Type B pancreatic cell (in vitro differentiated cells): ENCODE measurements at regions not wholly inside any gene's neighbourhood (a gene's known extent, or its start where the extent isn't known, plus 50 kb on each side); places are given as distances from the start of the nearest gene placed in this dataset.

ENCODE experiments used
- DNase-seq: peaks from one replicate; pipeline ENCODE4 v3.0.0; 2021; ENCODE audit warnings: mixed read lengths; ENCODE audit not compliant: unreplicated experiment; ENCODE audit errors: extremely low spot score
- H3K27ac Mint-ChIP-seq: 2 replicates; pipeline ENCODE4 v1.8.0; 2021; ENCODE audit warnings: mild to moderate bottlenecking, mixed read lengths
- H3K27me3 Mint-ChIP-seq: 2 replicates; pipeline ENCODE4 v1.8.0; 2021; ENCODE audit warnings: mixed read lengths
- H3K36me3 Mint-ChIP-seq: 2 replicates; pipeline ENCODE4 v1.8.0; 2021; ENCODE audit warnings: mixed read lengths
- H3K4me1 Mint-ChIP-seq: one replicate; pipeline ENCODE4 v1.8.0; 2021; ENCODE audit warnings: mixed read lengths; ENCODE audit not compliant: unreplicated experiment
- H3K4me3 Mint-ChIP-seq: 2 replicates; pipeline ENCODE4 v1.8.0; 2021; ENCODE audit warnings: mild to moderate bottlenecking, mixed read lengths
- H3K9me3 Mint-ChIP-seq: 2 replicates; pipeline ENCODE4 v1.8.0; 2021; ENCODE audit warnings: mixed read lengths
- TF ChIP-seq, protein P1 (sequence below): fragments of 200-600 bp; sonication (generic); conservative IDR thresholded peaks from 2 replicates; pipeline ENCODE4 v1.5.0; 2021; ENCODE audit warnings: antibody characterized with exemption, mild to moderate bottlenecking

DNA sequence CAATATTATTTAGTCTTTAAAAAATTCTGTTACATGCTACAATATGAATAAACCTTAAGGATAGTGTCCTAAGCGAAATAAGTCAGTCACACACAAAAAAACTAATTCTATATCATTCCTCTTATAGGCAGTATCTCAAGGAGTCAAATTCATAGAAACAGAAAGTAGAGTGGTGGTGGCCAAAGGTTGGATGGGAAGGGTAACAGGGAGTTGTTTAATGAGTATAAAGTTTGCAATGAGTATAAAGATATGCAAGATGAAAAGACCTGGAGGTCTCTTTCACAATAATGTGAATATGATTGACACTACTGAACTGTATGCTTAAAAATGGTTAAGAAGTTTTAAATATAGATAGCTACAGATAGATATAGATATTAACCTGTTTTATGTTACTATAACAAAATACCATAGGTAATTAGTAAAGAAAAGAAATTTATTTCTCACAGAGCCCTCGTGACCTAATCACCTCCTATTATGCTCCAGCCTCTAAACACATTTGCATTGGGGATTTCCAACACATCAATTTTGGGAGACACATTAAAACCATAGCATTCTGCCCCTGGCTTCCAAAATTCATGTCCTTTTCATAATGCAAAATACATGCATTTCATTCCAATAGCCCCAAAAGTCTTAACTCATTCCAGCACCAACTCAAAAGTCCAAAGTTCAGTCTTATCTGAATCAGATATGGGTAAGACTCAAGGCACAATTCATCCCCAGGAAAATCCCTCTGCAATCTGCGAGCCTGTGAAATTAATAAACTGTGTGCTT, 93.6 kb downstream of the ATPSCKMT start:
- Mint-ChIP-seq H3K4me1 (peaks cover under 1% of the 10 kb centered on the region), H3K4me3 (no peak overlapping the region), H3K36me3 (no peaks in the 10 kb centered on the region), H3K9me3 (no peaks in the 10 kb centered on the region), H3K27me3 (no peaks in the 10 kb centered on the region), H3K27ac (no peak overlapping the region)
- DNase-seq = no peak
- TF ChIP-seq, protein P1, sequence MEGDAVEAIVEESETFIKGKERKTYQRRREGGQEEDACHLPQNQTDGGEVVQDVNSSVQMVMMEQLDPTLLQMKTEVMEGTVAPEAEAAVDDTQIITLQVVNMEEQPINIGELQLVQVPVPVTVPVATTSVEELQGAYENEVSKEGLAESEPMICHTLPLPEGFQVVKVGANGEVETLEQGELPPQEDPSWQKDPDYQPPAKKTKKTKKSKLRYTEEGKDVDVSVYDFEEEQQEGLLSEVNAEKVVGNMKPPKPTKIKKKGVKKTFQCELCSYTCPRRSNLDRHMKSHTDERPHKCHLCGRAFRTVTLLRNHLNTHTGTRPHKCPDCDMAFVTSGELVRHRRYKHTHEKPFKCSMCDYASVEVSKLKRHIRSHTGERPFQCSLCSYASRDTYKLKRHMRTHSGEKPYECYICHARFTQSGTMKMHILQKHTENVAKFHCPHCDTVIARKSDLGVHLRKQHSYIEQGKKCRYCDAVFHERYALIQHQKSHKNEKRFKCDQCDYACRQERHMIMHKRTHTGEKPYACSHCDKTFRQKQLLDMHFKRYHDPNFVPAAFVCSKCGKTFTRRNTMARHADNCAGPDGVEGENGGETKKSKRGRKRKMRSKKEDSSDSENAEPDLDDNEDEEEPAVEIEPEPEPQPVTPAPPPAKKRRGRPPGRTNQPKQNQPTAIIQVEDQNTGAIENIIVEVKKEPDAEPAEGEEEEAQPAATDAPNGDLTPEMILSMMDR = no peak

DNA sequence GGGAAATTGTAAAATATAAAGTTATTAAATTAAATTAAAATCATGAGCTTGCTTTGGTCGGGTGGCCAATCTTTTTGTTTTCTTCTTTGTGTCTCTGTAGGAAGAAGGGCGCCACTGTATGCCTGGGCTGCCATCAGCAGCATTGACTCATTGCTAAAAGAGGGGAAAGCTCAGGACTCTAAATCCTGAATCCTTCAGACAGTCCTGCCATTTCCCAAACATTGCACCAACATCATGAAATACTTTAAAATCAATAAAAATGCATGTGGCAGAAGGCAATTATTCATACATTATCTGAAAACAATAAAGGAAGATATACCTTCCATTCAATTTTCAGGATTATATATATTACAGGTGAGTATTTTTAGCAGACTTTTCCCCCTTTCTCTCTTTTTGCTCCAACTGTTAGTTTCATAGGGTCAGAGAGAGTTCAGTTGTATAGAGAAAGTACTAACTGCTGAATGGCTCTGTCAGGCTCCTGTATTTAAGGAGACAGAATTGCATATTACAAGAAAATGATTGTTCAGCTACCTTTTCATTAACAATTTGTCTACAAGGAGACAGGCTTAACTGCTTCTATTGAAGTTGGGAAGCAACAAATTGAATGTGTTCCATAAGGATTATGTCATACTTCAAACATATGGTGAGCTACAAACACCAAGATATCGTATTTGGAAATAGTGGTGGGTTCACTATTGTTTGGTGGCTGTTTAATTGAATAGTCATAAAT, 95.7 kb downstream of the ATPSCKMT start:
- TF ChIP-seq, protein P1 = no peak
- no peak for DNase-seq
- Mint-ChIP-seq H3K27me3 (no peaks in the 10 kb centered on the region), H3K36me3 (no peaks in the 10 kb centered on the region), H3K9me3 (no peaks in the 10 kb centered on the region), H3K4me1 (no peaks in the 10 kb centered on the region), H3K4me3 (no peak overlapping the region), H3K27ac (no peak overlapping the region)

DNA sequence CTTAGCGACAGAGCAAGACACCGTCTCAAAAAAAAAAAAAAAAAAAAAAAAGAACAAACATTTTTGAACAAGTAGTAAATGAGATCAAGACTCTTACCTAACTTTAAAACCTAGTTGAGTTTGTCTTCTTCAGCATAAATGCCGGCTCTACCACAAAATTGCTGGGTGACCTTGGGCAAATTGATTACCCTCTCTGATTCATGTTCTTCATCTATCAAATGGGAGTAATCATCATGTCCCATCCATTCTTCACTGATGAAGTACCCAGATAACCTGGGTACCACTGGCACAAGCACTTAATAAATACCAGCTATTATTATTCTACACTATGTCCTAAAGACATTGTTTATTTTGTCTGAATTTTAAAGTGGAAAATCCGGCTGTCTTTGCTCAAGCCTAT, 96.3 kb downstream of the ATPSCKMT start:
- Mint-ChIP-seq H3K36me3 (no peaks in the 10 kb centered on the region), H3K27ac (no peak overlapping the region), H3K27me3 (no peaks in the 10 kb centered on the region), H3K9me3 (no peaks in the 10 kb centered on the region), H3K4me1 (no peaks in the 10 kb centered on the region), H3K4me3 (no peak overlapping the region)
- TF ChIP-seq, protein P1 = no peak
- no peak for DNase-seq

DNA sequence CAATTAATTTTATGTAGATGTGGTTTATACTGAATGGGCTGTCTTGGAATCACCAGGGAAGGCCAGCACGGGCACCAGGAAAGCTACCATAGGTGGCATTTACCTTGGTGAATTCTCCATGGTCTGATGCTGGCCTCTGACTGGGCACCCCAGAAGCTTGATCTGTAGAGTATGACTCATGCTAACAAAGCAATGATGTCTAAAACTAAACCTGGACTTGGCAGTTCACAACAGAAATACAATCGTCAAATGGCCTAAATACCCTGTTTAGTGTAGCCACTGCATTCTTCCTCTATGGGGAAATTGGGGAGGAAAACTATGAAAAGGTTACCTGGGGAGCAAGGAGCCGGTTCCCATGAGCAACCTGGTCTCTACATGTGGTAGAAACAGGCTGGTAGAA, 98.0 kb downstream of the ATPSCKMT start:
- no peak for DNase-seq
- TF ChIP-seq, protein P1 = no peak
- no peaks in the 10 kb centered on the region for H3K9me3 Mint-ChIP-seq
- H3K4me3 Mint-ChIP-seq = no peak overlapping the region
- no peaks in the 10 kb centered on the region for H3K4me1 Mint-ChIP-seq
- no peaks in the 10 kb centered on the region for H3K36me3 Mint-ChIP-seq
- no peak overlapping the region for H3K27ac Mint-ChIP-seq
- H3K27me3 Mint-ChIP-seq = no peaks in the 10 kb centered on the region

DNA sequence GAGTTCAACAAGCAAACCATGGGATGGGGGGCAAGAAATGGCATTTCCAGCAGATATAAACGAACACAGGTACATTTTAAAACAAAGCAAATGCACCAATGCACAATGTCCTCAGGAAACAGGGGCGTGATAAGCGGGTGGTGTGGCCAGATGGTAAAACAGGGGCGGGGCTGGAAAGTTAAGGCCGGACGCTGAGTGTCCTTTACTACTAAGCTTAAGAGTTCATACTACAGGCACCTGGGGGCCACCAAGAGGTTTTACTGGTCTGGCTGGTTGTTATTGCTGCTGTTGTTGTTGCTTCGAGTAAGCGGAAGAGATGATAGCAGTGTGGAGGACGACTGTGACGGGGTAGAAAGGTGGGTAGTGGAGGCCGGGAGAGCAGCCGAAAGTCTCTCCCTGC, 99.8 kb downstream of the ATPSCKMT start:
- Mint-ChIP-seq H3K27ac (no peak overlapping the region), H3K36me3 (no peaks in the 10 kb centered on the region), H3K4me1 (no peaks in the 10 kb centered on the region), H3K9me3 (no peaks in the 10 kb centered on the region), H3K27me3 (no peaks in the 10 kb centered on the region), H3K4me3 (no peak overlapping the region)
- no peak for DNase-seq
- TF ChIP-seq, protein P1 = no peak
